ENCODE measurements at regions not wholly inside any gene's neighbourhood (a gene's known extent, or its start where the extent isn't known, plus 50 kb on each side); places are given as distances from the start of the nearest gene placed in this dataset.
A peak's percentile ranks its signal among the peaks of the same experiment; 100 is the strongest.

GRCh38 chr13:77470986-77471385 lies 64.5 kb upstream of the SCEL start:
- no peaks in the 10 kb centered on the region for H3K9me3 ChIP-seq
- WGBS, 2 donors: 85 to 92% methylated on average over 3 of the region's 3 CpGs
- intact Hi-C loops (cut with DNase I): no loop called here
- no peaks in the 10 kb centered on the region for H3K27me3 ChIP-seq
- no peaks in the 10 kb centered on the region for H3K36me3 ChIP-seq (replicated peaks in 1 of 2; ENCODE audit: insufficient read depth in 1 of 2, low read depth in 2 of 2)
- TF ChIP-seq CTCF (IDR thresholded peaks at IDR 0.05) (no peak), POLR2A (IDR thresholded peaks at IDR 0.05) (no peak)
- H3K4me1 ChIP-seq: no peaks in the 10 kb centered on the region
- H3K4me3 ChIP-seq: no peak overlapping the region
- no peak for ATAC-seq
- no peak overlapping the region for H3K27ac ChIP-seq
- DNase-seq: no peak

GRCh38 chr13:77466753-77467422 lies 68.6 kb upstream of the SCEL start:
- DNase-seq (no peak), ATAC-seq (no peak)
- TF ChIP-seq POLR2A (IDR thresholded peaks at IDR 0.05) (no peak), CTCF (IDR thresholded peaks at IDR 0.05) (no peak)
- Histone ChIP-seq H3K27ac (no peak overlapping the region), H3K36me3 (replicated peaks in 1 of 2; ENCODE audit: insufficient read depth in 1 of 2, low read depth in 2 of 2) (no peaks in the 10 kb centered on the region), H3K4me3 (no peak overlapping the region), H3K4me1 (no peaks in the 10 kb centered on the region), H3K27me3 (no peaks in the 10 kb centered on the region), H3K9me3 (no peaks in the 10 kb centered on the region)
- WGBS, 2 donors: 52 to 59% methylated on average over 4 of the region's 4 CpGs
- intact Hi-C loops (cut with DNase I): no loop called here

DNA sequence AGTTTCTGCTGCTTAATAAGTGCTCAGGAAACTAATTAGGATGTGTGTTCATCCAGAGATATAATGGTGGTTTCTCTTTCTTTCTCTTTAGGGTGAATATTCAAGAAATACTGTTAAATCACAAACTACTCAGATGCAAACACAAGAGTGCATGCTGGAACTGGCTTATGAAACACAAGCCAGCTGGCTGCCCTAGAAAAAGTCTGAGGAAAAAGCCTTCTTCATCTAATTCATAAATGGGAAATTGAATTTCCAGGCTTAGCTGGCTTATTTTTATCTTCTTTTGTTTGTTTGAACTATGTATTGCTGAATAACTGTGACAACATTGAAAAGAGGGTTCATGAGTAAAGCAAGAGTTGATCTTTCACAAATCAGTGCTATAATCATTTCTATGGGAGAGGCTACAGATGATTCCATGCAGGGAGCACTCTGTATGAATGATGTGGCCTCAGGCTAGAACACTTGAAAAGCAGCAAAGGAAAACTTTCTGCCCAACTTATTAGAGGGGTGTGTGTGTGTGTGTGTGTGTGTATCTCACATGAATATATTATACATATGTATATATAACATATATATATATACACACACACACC lies 69.8 kb upstream of the SCEL start:
- intact Hi-C loops (cut with DNase I): no loop called here
- DNase-seq (no peak), ATAC-seq (no peak)
- H3K9me3 ChIP-seq: no peaks in the 10 kb centered on the region
- no peak overlapping the region for H3K27ac ChIP-seq
- no peaks in the 10 kb centered on the region for H3K27me3 ChIP-seq
- no peaks in the 10 kb centered on the region for H3K36me3 ChIP-seq (replicated peaks in 1 of 2; ENCODE audit: insufficient read depth in 1 of 2, low read depth in 2 of 2)
- TF ChIP-seq CTCF (IDR thresholded peaks at IDR 0.05): no peak
- no peak for TF ChIP-seq POLR2A (IDR thresholded peaks at IDR 0.05)
- H3K4me3 ChIP-seq: no peak overlapping the region
- no peaks in the 10 kb centered on the region for H3K4me1 ChIP-seq

- H3K27ac ChIP-seq: no peak overlapping the region
- H3K4me1 ChIP-seq: no peaks in the 10 kb centered on the region
- H3K9me3 ChIP-seq: no peaks in the 10 kb centered on the region
- H3K4me3 ChIP-seq: no peak overlapping the region
- no peaks in the 10 kb centered on the region for H3K27me3 ChIP-seq
- peak in 3 of 4 donors; percentile 17 to 62 (median 17) for DNase-seq
- 3 to 27% methylated on average over 2 of the region's 2 CpGs for WGBS, 2 donors
- H3K36me3 ChIP-seq (replicated peaks in 1 of 2; ENCODE audit: insufficient read depth in 1 of 2, low read depth in 2 of 2): no peaks in the 10 kb centered on the region
- intact Hi-C loops (cut with DNase I): no loop called here
- ATAC-seq: no peak
- no peak for TF ChIP-seq POLR2A (IDR thresholded peaks at IDR 0.05)
- no peak for TF ChIP-seq CTCF (IDR thresholded peaks at IDR 0.05)
Measured at GRCh38 chr13:77460195-77460594, 75.3 kb upstream of the SCEL start.

DNA sequence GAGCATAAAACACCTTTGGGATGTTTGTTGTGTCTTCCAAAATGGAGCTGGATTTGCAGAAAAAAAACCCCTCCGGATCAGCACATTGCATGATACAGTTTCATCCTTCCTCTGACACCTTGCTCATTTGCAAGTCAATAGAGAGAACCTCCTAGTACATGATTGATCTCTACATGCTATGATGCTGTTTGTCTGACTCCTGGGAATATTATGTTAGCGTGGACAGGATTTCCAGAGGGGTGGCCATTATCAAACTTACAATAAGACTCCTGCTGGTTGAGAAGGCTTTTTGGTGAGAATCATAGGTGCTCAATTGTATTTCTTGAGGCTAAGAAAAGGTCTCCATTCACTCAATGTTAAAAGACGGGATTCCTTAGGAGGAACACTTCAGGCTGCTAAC lies 75.9 kb upstream of the SCEL start:
- Histone ChIP-seq H3K27me3 (no peaks in the 10 kb centered on the region), H3K36me3 (replicated peaks in 1 of 2; ENCODE audit: insufficient read depth in 1 of 2, low read depth in 2 of 2) (no peaks in the 10 kb centered on the region), H3K9me3 (no peaks in the 10 kb centered on the region), H3K27ac (no peak overlapping the region), H3K4me3 (no peak overlapping the region), H3K4me1 (no peaks in the 10 kb centered on the region)
- no peak for DNase-seq
- TF ChIP-seq POLR2A (IDR thresholded peaks at IDR 0.05) (no peak), CTCF (IDR thresholded peaks at IDR 0.05) (no peak)
- no peak for ATAC-seq
- WGBS, 2 donors: 44 to 61% methylated on average over 3 of the region's 3 CpGs
- intact Hi-C loops (cut with DNase I): no loop called here

All from body of pancreas (tissue), 4 donors.